Astrocyte (in vitro differentiated cells and primary cell): ENCODE measurements at regions not wholly inside any gene's neighbourhood (a gene's known extent, or its start where the extent isn't known, plus 50 kb on each side); places are given as distances from the start of the nearest gene placed in this dataset.

Experiments
- DNase-seq: peaks from one replicate; pipeline ENCODE4 v3.0.0-alpha.2; 2010; ENCODE audit warnings: low read depth
- FAIRE-seq: peaks from 2 replicates; lab custom pipeline; 2011; peaks lifted over from hg19 to GRCh38; lab: Jason Lieb, UNC
- H2AFZ ChIP-seq: 2 replicates; pipeline ENCODE4 v1.6.0; 2012; ENCODE audit warnings: low read depth, low read length, inconsistent platforms
- H3K27ac ChIP-seq: 2 replicates; pipeline ENCODE4 v1.5.1; 2011; ENCODE audit warnings: low read depth, low read length, inconsistent platforms
- H3K27me3 ChIP-seq: 2 replicates; pipeline ENCODE4 v1.6.0; 2011; ENCODE audit warnings: low read length, inconsistent platforms; ENCODE audit not compliant: insufficient read depth
- H3K36me3 ChIP-seq: 2 replicates; pipeline ENCODE4 v1.5.1; 2011; ENCODE audit warnings: low read length, inconsistent platforms; ENCODE audit not compliant: insufficient read depth
- H3K4me1 ChIP-seq: 2 replicates; pipeline ENCODE4 v1.5.1; 2011; ENCODE audit warnings: low read length, inconsistent platforms; ENCODE audit not compliant: insufficient read depth
- H3K4me2 ChIP-seq: 2 replicates; pipeline ENCODE4 v1.6.0; 2012; ENCODE audit warnings: low read length, inconsistent platforms
- H3K4me3 ChIP-seq: 2 replicates; pipeline ENCODE4 v1.5.1; 2011; ENCODE audit warnings: low read depth, mild to moderate bottlenecking, low read length, inconsistent platforms; ENCODE audit not compliant: insufficient read depth
- H3K79me2 ChIP-seq: 2 replicates; pipeline ENCODE4 v1.6.0; 2012; ENCODE audit warnings: mild to moderate bottlenecking, low read length, inconsistent platforms; ENCODE audit not compliant: insufficient read depth
- H3K9ac ChIP-seq: 2 replicates; pipeline ENCODE4 v1.6.0; 2012; ENCODE audit warnings: mild to moderate bottlenecking, low read length, inconsistent platforms
- H3K9me3 ChIP-seq: 2 replicates; pipeline ENCODE4 v1.5.1; 2012; ENCODE audit warnings: low read depth, mild to moderate bottlenecking, low read length, inconsistent platforms; ENCODE audit not compliant: insufficient read depth
- H4K20me1 ChIP-seq: 2 replicates; pipeline ENCODE4 v1.6.0; 2012; ENCODE audit warnings: low read length, inconsistent platforms; ENCODE audit not compliant: insufficient read depth
- H3K27ac Mint-ChIP-seq: one replicate; pipeline ENCODE4 v1.8.0; 2021; ENCODE audit warnings: mild to moderate bottlenecking, mixed read lengths; ENCODE audit not compliant: unreplicated experiment
- H3K27me3 Mint-ChIP-seq: one replicate; pipeline ENCODE4 v1.8.0; 2021; ENCODE audit warnings: low read depth, mixed read lengths; ENCODE audit not compliant: unreplicated experiment
- H3K36me3 Mint-ChIP-seq: one replicate; pipeline ENCODE4 v1.8.0; 2021; ENCODE audit warnings: low read depth, mixed read lengths; ENCODE audit not compliant: unreplicated experiment
- H3K4me1 Mint-ChIP-seq: one replicate; pipeline ENCODE4 v1.8.0; 2021; ENCODE audit warnings: low read depth, mixed read lengths; ENCODE audit not compliant: unreplicated experiment
- H3K4me3 Mint-ChIP-seq: one replicate; pipeline ENCODE4 v1.8.0; 2021; ENCODE audit warnings: mild to moderate bottlenecking, moderate library complexity, mixed read lengths; ENCODE audit not compliant: unreplicated experiment
- H3K9me3 Mint-ChIP-seq: one replicate; pipeline ENCODE4 v1.8.0; 2021; ENCODE audit warnings: mild to moderate bottlenecking, mixed read lengths; ENCODE audit not compliant: unreplicated experiment
- CTCF ChIP-seq: IDR thresholded peaks from 2 replicates; pipeline ENCODE4 v1.5.1; 2011; ENCODE audit warnings: low read depth, mild to moderate bottlenecking, inconsistent platforms, low read length, moderate library complexity; ENCODE audit not compliant: insufficient read depth
- EZH2 ChIP-seq: IDR thresholded peaks from 2 replicates; pipeline ENCODE4 v1.6.1; 2012; ENCODE audit warnings: mild to moderate bottlenecking, low read length, inconsistent platforms; ENCODE audit not compliant: insufficient read depth

GRCh38 chr18:31232013-31232412 is 69.4 kb upstream of the DSC1 start:
- Histone ChIP-seq H3K4me1 (no peaks in the 10 kb centered on the region), H2AFZ (no peak overlapping the region), H4K20me1 (no peaks in the 10 kb centered on the region), H3K4me3 (no peak overlapping the region), H3K4me2 (no peak overlapping the region), H3K79me2 (no peaks in the 10 kb centered on the region), H3K36me3 (no peaks in the 10 kb centered on the region), H3K9me3 (no peaks in the 10 kb centered on the region), H3K27ac (no peak overlapping the region), H3K9ac (no peak overlapping the region), H3K27me3 (no peaks in the 10 kb centered on the region)
- FAIRE-seq (no peak), DNase-seq (no peak)
- peaks cover 25% of the 10 kb centered on the region for H3K4me1 Mint-ChIP-seq
- no peaks in the 10 kb centered on the region for H3K27me3 Mint-ChIP-seq
- H3K36me3 Mint-ChIP-seq: no peaks in the 10 kb centered on the region
- H3K4me3 Mint-ChIP-seq: no peak overlapping the region
- H3K27ac Mint-ChIP-seq: no peak overlapping the region
- TF ChIP-seq CTCF (no peak), EZH2 (no peak)
- no peaks in the 10 kb centered on the region for H3K9me3 Mint-ChIP-seq

GRCh38 chr18:31232775-31233424 is 70.2 kb upstream of the DSC1 start:
- H3K9me3 ChIP-seq: no peaks in the 10 kb centered on the region
- TF ChIP-seq CTCF (no peak), EZH2 (no peak)
- no peak overlapping the region for H3K27ac ChIP-seq
- no peaks in the 10 kb centered on the region for H3K79me2 ChIP-seq
- no peak overlapping the region for H3K4me2 ChIP-seq
- H3K9me3 Mint-ChIP-seq: no peaks in the 10 kb centered on the region
- H3K36me3 Mint-ChIP-seq: no peaks in the 10 kb centered on the region
- H3K27me3 ChIP-seq: no peaks in the 10 kb centered on the region
- H2AFZ ChIP-seq: no peak overlapping the region
- H3K4me1 Mint-ChIP-seq: peaks cover 23% of the 10 kb centered on the region
- H3K36me3 ChIP-seq: no peaks in the 10 kb centered on the region
- no peak overlapping the region for H3K4me3 Mint-ChIP-seq
- no peak for FAIRE-seq
- H3K4me3 ChIP-seq: no peak overlapping the region
- no peaks in the 10 kb centered on the region for H3K4me1 ChIP-seq
- no peak overlapping the region for H3K9ac ChIP-seq
- no peak overlapping the region for H3K27ac Mint-ChIP-seq
- no peaks in the 10 kb centered on the region for H3K27me3 Mint-ChIP-seq
- DNase-seq: no peak
- no peaks in the 10 kb centered on the region for H4K20me1 ChIP-seq

GRCh38 chr18:31233621-31234275 is 71.1 kb upstream of the DSC1 start:
- Histone ChIP-seq H3K4me1 (no peaks in the 10 kb centered on the region), H3K4me3 (no peak overlapping the region), H3K27me3 (no peaks in the 10 kb centered on the region), H3K36me3 (no peaks in the 10 kb centered on the region), H4K20me1 (no peaks in the 10 kb centered on the region), H3K9ac (no peak overlapping the region), H3K79me2 (no peaks in the 10 kb centered on the region), H3K27ac (no peak overlapping the region), H2AFZ (no peak overlapping the region), H3K9me3 (no peaks in the 10 kb centered on the region), H3K4me2 (no peak overlapping the region)
- no peak overlapping the region for H3K27ac Mint-ChIP-seq
- no peak for DNase-seq
- H3K9me3 Mint-ChIP-seq: no peaks in the 10 kb centered on the region
- H3K27me3 Mint-ChIP-seq: no peaks in the 10 kb centered on the region
- H3K4me3 Mint-ChIP-seq: no peak overlapping the region
- FAIRE-seq: no peak
- H3K4me1 Mint-ChIP-seq: peaks cover 22% of the 10 kb centered on the region
- H3K36me3 Mint-ChIP-seq: no peaks in the 10 kb centered on the region
- TF ChIP-seq CTCF (no peak), EZH2 (no peak)
